Lower leg skin (tissue), 4 donors: ENCODE measurements at regions not wholly inside any gene's neighbourhood (a gene's known extent, or its start where the extent isn't known, plus 50 kb on each side); places are given as distances from the start of the nearest gene placed in this dataset.
A peak's percentile ranks its signal among the peaks of the same experiment; 100 is the strongest.
"Not testable (repeated sequence)": the region's sequence is repeated elsewhere in the genome, so short reads cannot be mapped to it uniquely, and the experiment has no call there.

ENCODE experiments used
- DNase-seq, 2 donors: peaks; one replicate each; pipeline ENCODE4 v3.0.0-alpha.2; 2019; ENCODE audit warnings: low spot score in 2 of 2
- H3K4me3 ChIP-seq: fragments of 200-600 bp; sonication (generic); 2 replicates; pipeline ENCODE4 v1.5.1; 2017; ENCODE audit warnings: mild to moderate bottlenecking, low read depth; ENCODE audit not compliant: poor library complexity, severe bottlenecking
- CTCF ChIP-seq, 3 donors: fragments of 450-650 bp; IDR thresholded peaks; one replicate each; pipeline ENCODE4 v1.5.1; 2016; ENCODE audit warnings: antibody characterized with exemption in 3 of 3, mild to moderate bottlenecking in 3 of 3, moderate library complexity in 2 of 3
- POLR2A ChIP-seq, 2 donors: fragments of 450-650 bp; IDR thresholded peaks; one replicate each; pipeline ENCODE4 v1.6.1; 2016 to 2017; ENCODE audit warnings: antibody characterized with exemption in 2 of 2, mild to moderate bottlenecking in 1 of 2, moderate library complexity in 1 of 2
- WGBS, 2 donors: methylation state at CpG; one replicate each; pipeline ENCODE4 v1.1.5; 2018; 5-methylcytosine and 5-hydroxymethylcytosine counted together
- intact Hi-C: fragments of 100-400 bp; cut with DNase I; formaldehyde crosslinking; loops from one replicate; pipeline ENCODE4 v1.15.0; 2023; ENCODE audit warnings: low total_unique reads

- peak in 1 of 2 donors; percentile 39 for DNase-seq
- intact Hi-C loops = no loop called here
- no peak overlapping the region for H3K4me3 ChIP-seq
- no peak for TF ChIP-seq POLR2A (IDR thresholded peaks at IDR 0.05)
- 76 to 92% methylated on average over 5 of the region's 5 CpGs for WGBS, 2 donors
Measured at GRCh38 chr17:37820995-37821713, 76.3 kb upstream of the HNF1B start.

GRCh38 chr17:37820313-37820994 is 75.6 kb upstream of the HNF1B start:
- intact Hi-C loops = no loop called here
- WGBS, 2 donors = 60 to 75% methylated on average over 4 of the region's 4 CpGs
- no peak for TF ChIP-seq CTCF (IDR thresholded peaks at IDR 0.05)
- no peak for TF ChIP-seq POLR2A (IDR thresholded peaks at IDR 0.05)
- DNase-seq = peak in 1 of 2 donors; percentile 48
- H3K4me3 ChIP-seq = no peak overlapping the region

- no peak for TF ChIP-seq CTCF (IDR thresholded peaks at IDR 0.05)
- no peak for TF ChIP-seq POLR2A (IDR thresholded peaks at IDR 0.05)
- 41 to 42% methylated on average over 3 of the region's 3 CpGs for WGBS, 2 donors
- intact Hi-C loops = no loop called here
- peak in 1 of 2 donors; percentile 38 for DNase-seq
- no peak overlapping the region for H3K4me3 ChIP-seq
Measured at GRCh38 chr17:37818689-37819088, 73.8 kb upstream of the HNF1B start.

- H3K4me3 ChIP-seq = no peak overlapping the region
- intact Hi-C loops = no loop called here
- TF ChIP-seq POLR2A (IDR thresholded peaks at IDR 0.05) (no peak), CTCF (IDR thresholded peaks at IDR 0.05) (no peak)
- 14 to 18% methylated on average over 2 of the region's 2 CpGs for WGBS, 2 donors
- no peak for DNase-seq
Measured at GRCh38 chr17:37816950-37817349, 72.1 kb upstream of the HNF1B start.

GRCh38 chr17:37815536-37815935 is 70.7 kb upstream of the HNF1B start:
- no peak for DNase-seq
- 46 to 52% methylated on average over 4 of the region's 4 CpGs for WGBS, 2 donors
- no peak overlapping the region for H3K4me3 ChIP-seq
- TF ChIP-seq POLR2A (IDR thresholded peaks at IDR 0.05) (no peak), CTCF (IDR thresholded peaks at IDR 0.05) (no peak)
- intact Hi-C loops = no loop called here

GRCh38 chr17:37813751-37814150 is 68.9 kb upstream of the HNF1B start:
- intact Hi-C loops = no loop called here

GRCh38 chr17:37808846-37809245 is 64.0 kb upstream of the HNF1B start:
- 52 to 81% methylated on average over 7 of the region's 7 CpGs for WGBS, 2 donors
- H3K4me3 ChIP-seq, intact Hi-C loops, DNase-seq: not testable (repeated sequence)

More at GRCh38 chr17:37813751-37814150, 68.9 kb upstream of the HNF1B start:
- no peak overlapping the region for H3K4me3 ChIP-seq
- 27 to 30% methylated on average over 4 of the region's 4 CpGs for WGBS, 2 donors
- DNase-seq = no peak
- TF ChIP-seq POLR2A (IDR thresholded peaks at IDR 0.05) (no peak), CTCF (IDR thresholded peaks at IDR 0.05) (no peak)
